NCI-H1417 treated with DMSO at 0.1 percent for 48 hours (cell line): ENCODE measurements at regions not wholly inside any gene's neighbourhood (a gene's known extent, or its start where the extent isn't known, plus 50 kb on each side); places are given as distances from the start of the nearest gene placed in this dataset.

Source experiments
- DNase-seq: peaks from one replicate; lab custom pipeline; 2025; lab: John Stamatoyannopoulos, UW

DNA sequence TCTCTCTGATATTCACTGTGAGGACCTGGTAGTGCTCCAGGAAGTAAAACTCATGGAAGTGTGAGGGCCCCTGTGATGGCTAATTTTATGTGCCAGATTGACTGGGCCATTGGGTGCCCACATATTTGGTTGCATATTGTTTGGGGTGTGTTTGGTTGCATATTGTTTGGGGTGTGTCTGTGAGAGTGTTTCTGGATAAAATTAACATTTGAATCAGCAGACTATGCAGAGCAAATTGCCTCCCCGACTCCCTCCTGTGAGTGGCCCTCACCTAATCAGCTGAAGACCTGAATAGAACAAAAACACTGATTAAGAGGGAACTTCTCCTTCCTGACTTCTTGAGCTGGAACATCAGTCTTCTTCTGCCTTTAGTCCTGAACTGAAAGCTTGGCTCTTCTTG, 173.3 kb upstream of the LINC00305 start:
- no peak for DNase-seq

DNA sequence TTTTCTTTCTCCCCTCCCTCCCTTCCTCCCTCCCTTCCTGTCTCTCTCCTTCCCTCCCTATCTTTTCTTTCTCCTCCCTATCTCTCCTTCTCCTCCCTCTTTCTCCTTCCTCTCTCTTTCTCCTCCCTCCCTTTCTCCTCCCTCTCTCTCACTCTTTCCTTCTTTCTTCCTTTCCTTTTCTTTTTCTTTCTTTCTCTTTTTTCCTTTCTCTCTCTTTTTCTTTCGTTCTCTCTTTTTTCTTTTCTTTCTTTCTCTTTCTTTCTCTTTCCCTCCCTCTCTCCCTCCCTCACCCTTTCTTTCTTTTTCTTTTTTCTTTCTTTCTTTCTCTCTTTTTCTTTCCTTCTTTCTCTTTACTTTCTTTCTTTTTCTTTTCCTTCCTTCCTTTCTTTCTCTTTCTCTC, 169.7 kb upstream of the LINC00305 start:
- no peak for DNase-seq

DNA sequence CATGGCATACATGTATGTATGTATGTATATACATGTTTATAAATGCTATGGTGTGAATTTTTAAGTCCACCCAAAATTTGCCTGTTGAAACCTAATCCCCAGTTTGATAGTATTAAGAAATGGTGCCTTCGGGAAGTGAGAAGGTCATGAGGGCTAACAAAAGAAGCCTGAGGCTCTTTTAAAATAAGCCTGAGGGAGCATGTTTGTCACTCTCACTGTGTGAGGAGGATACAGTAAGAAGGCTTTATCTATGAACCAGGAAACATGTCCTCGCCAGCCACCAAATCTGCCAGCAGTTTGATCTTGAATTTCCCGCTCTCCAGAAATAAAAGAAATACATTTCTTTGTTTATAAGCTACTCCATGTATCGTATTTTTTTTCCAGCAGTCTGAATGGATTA, 163.0 kb upstream of the LINC00305 start:
- DNase-seq, result no peak

DNA sequence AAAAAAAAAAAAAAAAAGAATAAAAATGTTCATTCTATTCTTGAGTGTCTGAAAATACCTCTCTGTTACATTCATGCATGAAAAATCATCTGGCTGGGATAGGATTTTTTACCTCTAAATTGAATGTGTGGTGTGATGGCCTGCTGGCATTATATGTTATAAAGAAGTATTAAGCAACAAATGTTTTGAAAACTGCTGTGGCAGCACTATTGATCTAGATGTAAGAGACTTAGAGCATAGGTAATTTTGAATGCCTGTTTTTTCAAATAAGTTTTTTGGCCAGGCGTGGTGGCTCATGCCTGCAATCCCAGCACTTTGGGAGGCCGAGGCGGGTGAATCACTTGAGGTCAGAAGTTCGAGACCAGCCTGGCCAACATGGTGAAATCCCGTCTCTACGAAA, 147.0 kb upstream of the LINC00305 start:
- DNase-seq, result no peak

DNA sequence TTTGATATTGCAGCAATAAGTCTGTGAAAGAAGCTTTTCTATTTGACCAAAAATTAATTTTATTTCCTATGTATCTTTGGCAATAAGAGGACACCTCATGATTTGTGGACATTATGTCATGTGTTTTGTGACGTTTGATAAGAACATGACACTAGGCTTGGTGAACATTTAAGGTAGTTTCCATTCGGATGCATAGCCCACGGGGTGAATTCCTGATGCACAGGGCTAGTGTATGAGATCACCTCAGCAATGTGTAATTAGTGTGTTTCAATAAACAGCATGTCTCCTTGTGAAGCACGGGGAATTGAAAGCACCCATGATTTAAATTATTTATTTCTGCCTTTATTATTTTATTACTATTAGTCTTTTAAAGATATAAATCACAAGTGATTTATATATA, 146.1 kb upstream of the LINC00305 start:
- DNase-seq, result no peak

DNA sequence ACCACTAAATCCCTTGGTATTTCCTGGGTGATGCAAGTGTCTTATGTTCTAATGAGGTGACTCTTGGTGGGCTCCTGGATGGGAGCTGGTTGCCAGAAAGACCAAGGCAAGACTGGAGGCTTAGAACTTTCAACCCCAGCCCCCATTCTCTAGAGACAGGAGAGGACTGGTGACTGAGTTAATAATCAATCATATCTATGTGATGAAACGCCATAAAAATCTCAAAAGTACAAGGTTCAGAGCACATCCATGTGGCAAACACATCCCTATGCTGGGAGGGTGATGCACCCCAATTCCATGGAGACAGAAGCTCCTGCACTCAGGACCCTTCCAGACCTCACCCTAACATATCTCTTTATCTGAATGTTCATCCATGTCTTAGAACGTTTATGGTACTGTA, 139.5 kb upstream of the LINC00305 start:
- no peak for DNase-seq

DNA sequence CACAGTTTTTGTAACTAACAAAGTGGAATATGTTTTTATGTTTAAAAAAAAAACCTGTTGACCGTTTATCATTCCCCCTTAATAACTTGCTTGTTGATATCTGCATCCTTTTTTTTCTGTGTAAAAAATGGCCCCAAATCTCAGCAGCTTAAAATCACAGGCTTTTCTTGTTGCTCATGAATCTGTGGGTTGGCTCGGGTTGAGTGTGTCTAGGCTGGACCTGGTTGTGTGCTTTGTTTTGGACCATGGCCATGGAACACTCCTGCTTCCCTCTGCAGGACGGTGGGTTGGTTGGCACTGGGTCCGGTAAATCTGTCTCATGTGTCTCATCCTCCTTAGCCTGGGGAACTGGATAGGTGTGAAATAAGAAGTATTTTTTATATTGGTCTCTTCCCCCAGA, 139.0 kb upstream of the LINC00305 start:
- DNase-seq, result no peak

DNA sequence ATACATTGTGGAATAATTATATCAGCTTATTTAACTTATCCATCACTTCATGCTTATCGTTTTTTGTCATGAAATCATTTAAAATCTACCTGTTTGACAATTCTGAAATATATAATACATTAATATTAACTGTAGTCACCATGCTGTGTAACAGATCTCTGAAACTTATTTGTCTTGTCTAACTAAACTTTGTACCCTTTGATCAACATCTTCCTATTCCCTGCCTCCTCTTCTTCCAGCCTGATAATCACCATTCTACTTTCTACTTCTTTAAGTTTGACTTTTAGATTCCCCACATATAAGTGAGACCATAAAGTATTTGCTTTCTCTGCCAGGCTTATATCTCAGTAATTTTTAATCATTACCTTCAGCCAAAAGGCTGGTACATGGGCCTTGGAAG, 134.2 kb upstream of the LINC00305 start:
- DNase-seq, result no peak

DNA sequence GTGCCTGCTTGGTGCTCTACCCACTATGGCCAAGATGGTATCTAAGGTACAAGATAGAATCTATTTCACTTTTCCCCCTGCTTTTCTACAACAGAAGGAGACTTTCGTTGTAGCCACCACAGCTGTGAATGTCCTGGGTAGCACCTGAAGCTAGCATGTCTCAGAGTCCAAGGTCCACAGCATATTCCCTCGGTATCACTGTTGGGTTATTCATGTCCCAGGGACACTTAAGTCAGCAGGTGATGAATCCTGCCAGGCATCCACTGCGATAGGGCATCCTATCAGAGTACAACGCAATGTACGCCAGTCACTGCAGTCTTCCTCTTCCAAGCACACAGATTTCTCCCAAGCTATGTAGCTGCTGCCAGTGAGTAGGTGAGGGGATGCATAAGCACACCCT, 129.1 kb upstream of the LINC00305 start:
- DNase-seq, result no peak

DNA sequence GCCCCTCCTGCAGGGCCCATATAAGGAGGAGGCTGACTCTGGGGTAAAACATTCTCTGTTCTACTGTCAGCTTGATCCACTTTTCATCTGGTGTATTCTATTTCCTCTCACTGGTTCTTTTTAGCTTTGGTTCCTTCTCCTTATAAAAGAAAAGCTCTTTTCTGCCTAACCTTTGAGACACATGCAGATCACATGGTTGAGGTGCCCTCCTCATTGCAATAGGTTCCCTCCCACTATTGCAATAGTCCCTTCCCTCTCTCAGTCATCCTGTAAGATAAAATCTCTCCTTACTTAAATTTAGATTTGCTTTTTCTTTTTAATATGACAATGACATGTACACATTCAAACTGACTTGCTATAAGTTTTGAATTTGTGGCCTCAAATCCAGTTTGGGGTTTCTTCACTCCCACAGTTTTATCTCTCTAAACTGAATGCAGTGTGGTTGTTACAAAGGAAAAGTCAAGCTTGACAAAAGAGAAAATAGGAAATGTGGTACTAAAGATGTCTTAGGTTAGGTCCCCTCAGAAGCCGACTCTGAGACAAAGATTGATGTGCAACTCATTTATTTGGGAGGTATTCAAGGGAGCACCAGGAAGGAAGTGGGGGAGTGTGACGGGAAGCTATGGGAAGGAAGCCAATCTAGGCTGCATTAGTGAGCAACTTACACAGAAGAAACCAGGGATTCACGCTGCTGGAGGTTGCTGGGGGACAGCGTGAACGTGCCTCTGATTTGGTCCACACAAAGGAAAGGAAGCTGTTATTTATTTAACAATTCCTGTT, 127.6 kb upstream of the LINC00305 start:
- no peak for DNase-seq

DNA sequence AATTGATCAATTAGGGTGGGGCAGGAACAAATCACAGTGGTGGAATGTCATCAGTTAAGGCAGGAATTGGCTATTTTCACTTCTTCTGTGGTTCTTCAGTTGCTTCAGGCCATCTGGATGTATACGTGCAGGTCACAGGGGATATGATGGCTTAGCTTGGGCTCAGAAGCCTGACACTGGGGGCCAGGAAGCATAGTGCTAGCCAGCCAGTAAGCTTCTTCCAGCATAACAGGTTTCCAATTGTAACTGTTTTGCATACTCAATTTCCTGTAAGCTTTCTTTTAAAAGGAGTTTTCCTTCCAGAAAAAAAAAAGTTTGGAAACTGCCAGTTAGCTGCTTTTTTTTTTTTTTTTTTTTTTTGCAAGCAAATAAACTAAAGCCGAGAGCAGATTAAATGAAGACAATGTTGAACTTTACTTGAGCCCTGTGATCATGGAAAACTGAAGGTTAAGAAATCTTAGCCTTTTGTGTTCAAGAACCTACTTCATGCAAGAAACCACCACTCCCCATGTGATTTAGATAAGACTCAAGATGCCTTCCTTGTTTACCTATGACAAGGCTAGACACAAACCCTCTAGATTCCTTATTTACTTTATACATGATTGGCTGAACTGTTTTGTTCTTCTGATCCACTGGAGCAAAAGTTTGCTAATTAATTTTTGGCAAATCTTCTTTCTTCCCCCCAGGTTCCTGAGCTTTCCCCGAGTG, 126.9 kb upstream of the LINC00305 start:
- DNase-seq, result no peak

DNA sequence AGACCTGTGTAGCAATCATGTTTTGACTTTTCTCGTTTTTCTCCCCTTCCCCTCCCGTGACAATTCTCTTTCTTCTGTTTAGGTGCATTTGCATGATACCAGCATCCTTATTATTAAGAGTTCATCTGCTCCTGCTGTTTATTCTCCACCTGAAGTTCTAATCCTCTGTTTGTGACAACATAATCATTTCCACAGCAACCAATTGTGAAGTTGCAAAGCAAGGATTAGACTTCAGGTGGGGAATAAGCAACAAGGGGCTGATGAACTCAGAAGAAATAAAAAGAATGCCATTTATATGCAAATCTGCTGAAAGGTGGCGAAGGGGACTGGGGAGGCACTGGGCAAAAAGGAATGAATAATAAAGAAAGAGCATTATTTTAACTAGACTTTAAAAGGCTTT, 124.8 kb upstream of the LINC00305 start:
- no peak for DNase-seq

DNA sequence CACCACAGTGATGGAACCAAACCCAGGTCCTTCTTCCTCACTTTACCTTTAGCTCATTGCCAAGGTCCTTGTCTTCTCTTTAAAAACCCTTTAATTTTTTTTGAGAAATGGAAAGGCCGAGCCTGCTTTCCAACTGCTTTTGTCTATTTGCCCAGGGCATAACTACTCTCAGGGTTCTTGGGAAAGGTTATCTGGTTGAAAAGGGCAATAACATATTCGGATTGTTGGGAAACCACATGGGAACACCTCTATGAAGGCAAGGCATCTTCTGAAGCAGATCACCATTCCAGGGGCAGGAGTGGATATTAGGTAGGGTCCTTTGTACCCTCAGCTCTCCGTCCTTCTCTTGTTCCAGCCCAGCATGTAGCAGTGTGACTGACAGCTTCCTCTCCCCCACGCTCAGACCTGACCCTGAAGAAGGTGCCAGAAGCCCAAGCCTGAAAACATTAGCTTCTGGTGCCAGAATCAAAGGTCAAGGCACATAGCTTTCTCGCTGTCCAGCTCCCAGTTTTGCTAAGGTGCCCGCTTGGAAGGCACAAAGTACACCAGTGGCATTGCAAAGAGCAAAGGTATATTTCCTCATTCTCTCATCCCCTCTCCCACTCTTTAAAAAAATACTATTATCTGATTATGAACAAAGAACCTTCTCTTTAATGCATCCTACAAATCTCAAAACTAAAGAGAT, 123.2 kb upstream of the LINC00305 start:
- no peak for DNase-seq

DNA sequence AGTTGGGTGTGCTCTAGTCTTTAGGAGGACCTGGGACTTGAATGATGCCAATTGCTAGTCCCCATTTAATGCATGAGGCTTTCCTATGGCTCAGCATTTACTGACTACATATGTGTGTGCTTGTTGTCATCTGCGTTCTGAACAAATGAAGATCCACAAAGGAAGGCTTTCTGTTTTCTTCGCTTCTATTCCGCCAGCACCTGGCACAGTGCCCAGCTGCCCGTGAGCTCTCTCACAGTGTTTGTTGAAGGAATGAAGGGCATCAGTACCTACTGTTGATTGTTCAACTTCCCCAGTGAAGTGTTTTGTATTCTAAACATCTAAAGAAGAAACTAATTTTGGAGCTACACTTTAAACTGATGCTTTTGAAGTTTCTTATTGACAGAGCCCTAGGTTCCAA, 122.4 kb upstream of the LINC00305 start:
- DNase-seq, result peak; percentile 58

DNA sequence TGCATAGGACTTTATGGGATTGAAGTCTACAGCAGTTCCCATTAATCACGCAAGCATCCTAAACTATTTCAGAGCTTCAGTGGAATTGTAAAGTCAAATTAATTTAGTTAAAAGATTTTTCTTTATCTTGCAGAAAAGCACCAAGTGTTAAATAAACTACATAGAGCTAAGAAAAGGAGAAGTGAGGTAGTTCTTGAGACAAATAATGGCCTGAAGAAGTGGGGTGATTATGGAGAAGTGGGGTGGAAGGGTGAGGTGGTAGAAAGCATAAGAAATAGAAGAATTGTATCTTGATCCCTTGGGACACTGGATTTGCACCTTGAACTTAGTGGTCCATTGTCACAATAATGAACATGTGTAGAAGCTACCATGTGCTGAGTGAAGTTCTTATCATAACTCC, 121.7 kb upstream of the LINC00305 start:
- DNase-seq, result no peak

DNA sequence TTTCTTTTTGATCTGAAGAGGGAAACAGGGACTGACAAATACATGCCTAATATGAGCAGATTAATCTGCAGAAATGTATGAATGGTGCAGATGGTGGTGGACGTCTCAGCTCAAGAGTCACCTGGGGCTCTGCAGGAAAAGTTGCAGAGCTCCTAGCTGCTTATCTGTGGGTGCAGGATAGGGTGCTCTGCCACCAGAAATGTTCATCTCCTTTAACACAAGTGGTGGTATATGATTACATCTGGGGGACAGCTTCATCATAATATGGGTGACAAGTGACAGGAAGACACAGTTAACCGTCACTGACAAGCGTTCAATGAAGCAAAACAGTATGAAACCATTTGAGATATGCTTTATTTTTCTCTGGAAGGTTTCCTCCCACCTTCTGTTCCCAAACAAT, 121.2 kb upstream of the LINC00305 start:
- no peak for DNase-seq

DNA sequence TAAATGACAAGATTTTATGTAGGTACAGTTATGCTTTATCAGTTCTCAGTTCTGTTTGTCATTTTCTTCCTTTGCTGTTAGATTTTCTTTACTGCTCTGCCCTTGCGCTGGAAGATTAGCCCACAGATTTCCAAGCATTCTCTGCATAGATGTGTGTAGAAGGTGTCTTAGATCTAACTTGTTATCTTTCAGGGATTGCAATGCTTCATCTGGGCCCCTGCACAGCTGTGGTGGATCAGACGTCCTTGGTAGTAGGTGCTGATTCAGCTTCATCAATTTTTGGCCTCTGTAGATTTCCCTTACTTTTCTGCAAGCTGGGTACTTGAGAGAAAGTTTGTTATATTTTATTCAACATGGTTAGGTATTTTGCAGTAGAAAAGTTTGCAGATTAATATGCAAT, 115.3 kb upstream of the LINC00305 start:
- DNase-seq, result no peak

DNA sequence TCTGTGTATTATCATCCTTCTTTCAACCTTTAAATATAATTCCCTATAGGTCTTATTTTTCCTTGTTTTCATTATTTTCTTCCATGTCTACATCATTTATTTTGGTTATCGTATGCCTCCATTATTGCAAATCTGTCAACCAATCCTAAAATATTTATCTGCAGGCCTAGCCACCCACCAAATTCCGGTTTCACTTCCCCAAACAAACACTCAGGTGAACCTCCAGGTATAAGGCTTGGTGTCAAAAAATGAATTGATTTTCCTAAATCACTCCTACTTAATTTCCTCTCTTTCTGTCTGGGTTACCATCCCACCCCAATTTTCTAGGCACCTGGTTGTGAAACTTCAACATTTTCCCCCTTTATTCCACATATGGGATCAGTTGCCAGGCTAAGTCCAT, 111.9 kb upstream of the LINC00305 start:
- no peak for DNase-seq

DNA sequence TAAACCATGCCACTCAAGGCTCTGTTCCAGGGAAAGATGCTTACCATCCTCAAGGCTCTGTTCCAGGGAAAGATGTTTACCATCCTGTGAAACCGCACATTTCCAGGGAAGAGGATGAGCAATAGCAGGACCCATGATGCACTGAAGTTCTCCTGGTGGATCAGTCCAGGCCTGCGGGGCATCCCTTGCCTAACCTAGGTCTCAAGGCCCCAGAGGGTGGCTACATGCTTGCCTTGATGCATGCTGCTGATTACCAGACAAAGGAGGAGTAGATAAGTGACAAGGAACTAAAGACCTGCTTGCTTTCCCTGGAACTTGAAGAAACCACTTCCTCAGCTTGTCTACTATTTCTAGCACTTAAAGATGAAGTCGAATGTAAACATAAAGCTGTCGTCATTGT, 111.0 kb upstream of the LINC00305 start:
- no peak for DNase-seq

DNA sequence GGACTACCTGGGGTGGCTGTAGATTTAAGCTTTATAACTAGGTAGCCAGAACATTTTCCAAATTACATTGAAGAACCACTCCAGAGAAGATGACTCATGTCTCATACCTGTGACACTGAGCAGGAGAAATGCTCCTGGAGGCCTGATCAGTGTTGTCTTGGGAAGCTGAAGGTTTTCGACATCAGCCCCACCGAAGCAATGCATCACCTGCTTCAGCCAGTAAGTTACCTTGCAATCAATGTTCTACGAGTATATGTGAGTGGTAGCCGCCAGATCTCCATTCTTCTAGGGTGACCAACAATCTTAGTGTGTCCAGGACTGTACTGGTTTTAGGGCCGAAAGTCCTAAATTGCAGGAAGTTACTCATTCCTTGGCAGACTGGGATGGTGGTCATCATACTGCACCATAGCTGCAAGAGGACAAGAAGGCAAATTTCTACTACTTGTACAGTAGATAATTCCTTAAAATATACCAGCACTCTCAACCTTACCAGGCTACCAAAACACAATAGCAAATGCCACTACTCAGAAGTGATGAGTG, 109.3 kb upstream of the LINC00305 start:
- DNase-seq, result no peak

DNA sequence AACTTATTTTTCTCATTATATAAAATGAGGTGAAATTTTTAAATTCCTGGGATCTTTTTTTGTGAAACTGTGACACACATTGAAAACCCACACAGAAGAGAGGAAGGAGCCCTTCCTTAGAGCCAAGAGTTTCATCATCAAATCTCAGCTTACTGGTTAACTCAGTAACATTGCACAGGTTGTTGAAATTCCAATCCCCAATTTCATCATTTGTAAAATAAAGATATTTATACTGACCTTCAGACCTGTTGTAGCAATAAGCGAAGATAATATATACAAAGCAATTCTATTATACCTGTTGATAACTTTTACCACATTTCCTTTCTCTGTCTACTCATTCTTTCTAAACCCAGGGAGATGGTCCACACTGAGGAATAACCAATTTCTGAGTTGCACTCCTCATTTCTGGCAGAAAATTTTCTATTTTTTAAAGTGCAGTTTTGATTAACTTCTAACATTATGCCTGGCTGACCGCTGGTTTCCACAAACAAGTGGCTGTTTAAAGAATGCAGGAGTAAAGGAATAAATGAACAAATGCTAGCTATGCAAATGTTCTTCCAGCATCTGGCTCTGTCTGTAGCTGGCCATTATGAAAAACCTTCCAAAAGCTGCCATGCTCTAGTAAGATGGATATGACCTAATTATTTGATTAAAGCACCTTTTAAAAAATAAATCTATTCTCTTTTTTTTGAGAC, 105.7 kb upstream of the LINC00305 start:
- no peak for DNase-seq

DNA sequence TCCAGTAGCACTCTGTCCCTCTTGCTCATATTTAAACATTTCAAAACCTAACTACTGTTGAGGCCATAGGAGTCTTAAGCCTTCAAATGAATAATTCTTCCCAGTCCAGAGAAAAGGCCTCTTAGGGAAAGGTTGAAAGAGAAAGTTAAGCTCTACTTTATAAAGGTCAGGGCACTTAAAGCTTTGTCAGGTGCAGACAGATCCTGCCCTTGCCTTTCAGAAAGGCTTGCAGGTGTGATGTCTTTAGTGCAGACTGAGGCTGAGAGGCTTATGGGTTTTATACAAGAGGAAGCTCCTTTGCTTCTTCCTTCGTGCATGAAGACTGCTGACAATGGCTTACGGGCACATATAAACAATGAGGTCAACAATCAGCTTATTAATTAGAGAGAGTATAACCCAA, 105.0 kb upstream of the LINC00305 start:
- no peak for DNase-seq
